Kidney (tissue), 13 donors: ENCODE measurements at regions not wholly inside any gene's neighbourhood (a gene's known extent, or its start where the extent isn't known, plus 50 kb on each side); places are given as distances from the start of the nearest gene placed in this dataset.

Experiments
- DNase-seq, 5 donors: peaks; one replicate each; pipeline ENCODE4 v3.0.0-alpha.2; 2013 to 2020
- FAIRE-seq: peaks from 2 replicates; lab custom pipeline; 2012; peaks lifted over from hg19 to GRCh38; lab: Jason Lieb, UNC
- H3K27ac ChIP-seq, 2 donors: one replicate each; pipeline ENCODE4 v1.7.0; 2013; ENCODE audit warnings: low read depth in 2 of 2, low read length in 2 of 2, inconsistent platforms in 1 of 2
- H3K27me3 ChIP-seq: one replicate; pipeline ENCODE4 v1.7.1; 2013; ENCODE audit warnings: low read length, inconsistent platforms; ENCODE audit not compliant: control insufficient read depth, insufficient read depth
- H3K36me3 ChIP-seq, 3 donors: one replicate each; pipeline versions ENCODE4 v1.7.0 to v1.7.1; 2013; ENCODE audit warnings: low read length in 3 of 3, control low read depth in 1 of 3, inconsistent platforms in 1 of 3; ENCODE audit not compliant: insufficient read depth in 3 of 3, control insufficient read depth in 2 of 3
- H3K4me1 ChIP-seq, 3 donors: one replicate each; pipeline versions ENCODE4 v1.7.0 to v1.7.1; 2013; ENCODE audit warnings: low read length in 3 of 3, inconsistent platforms in 1 of 3, low read depth in 1 of 3; ENCODE audit not compliant: control insufficient read depth in 2 of 3, insufficient read depth in 2 of 3
- H3K4me3 ChIP-seq, 3 donors: one replicate each; pipeline versions ENCODE4 v1.7.0 to v1.8.1; 2013; ENCODE audit warnings: low read length in 3 of 3, control low read depth in 1 of 3, inconsistent platforms in 1 of 3
- H3K9ac ChIP-seq, 3 donors: one replicate each; pipeline versions ENCODE4 v1.7.0 to v1.7.1; 2013; ENCODE audit warnings: low read length in 3 of 3, control low read depth in 1 of 3, inconsistent platforms in 1 of 3
- H3K9me3 ChIP-seq, 3 donors: one replicate each; pipeline versions ENCODE4 v1.7.0 to v1.7.1; 2013; ENCODE audit warnings: low read length in 3 of 3, control low read depth in 1 of 3, inconsistent platforms in 1 of 3; ENCODE audit not compliant: control insufficient read depth in 2 of 3, insufficient read depth in 1 of 3
- intact Hi-C: fragments of 100-400 bp; cut with DNase I; formaldehyde crosslinking; loops from one replicate; pipeline ENCODE4 v1.11.1; 2022
- TF ChIP-seq, protein P1 (sequence below): IDR thresholded peaks from 3 replicates; pipeline ENCODE4 v1.5.1; 2012; ENCODE audit warnings: mild to moderate bottlenecking, moderate library complexity, borderline replicate concordance; ENCODE audit not compliant: insufficient read depth; ENCODE audit errors: extremely low read depth
- donor health status: control.
- donor health status: control.
- donor health status: control.
- donor health status: control.
- donor health status: control.
- donor health status: DM: yes; HTN: yes; CAD: no.
- donor health status: Normal renal cell carcinoma (clear cell type).

DNA sequence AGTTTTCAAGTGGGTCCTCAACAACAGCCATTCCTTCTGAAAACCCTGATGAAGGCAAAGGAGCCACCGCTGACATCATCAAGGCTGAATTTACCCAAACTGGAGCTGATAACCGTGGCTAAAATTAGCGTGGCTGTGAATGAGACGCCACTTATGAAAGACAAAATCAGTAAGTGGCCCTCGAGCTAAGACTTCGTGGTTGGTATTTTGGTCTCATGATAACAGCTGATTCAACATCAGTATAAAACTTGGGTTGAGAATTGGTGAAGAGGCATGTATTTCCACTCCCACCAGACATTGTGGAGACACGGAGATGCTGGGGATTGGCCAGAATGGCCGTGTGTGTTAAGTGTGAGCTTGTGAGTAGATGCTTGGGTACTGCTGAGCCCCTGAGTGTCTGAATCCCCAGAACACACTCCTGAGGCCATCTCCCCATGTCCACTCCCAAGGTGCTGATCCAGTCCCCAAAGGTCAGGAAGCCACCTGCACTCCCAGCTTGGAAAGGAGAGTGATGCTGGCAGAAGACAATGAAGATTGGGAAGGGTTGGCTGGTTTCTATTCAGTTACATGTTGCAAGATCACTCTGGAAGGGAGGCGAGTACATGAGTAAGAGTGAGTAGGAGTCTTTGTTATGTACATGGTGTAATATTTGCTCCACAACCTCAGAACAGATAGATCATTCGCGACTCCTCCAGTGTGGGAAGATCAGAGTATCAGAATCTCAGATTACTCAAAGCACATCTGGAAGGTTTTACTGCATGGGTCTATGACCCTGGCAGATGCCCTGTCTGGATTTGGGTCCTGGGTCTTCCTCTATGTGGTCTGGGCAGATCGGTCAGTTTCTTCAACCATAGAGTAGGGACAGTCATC, 207.7 kb downstream of the HS3ST3A1 start:
- Histone ChIP-seq H3K9me3 (no peaks in the 10 kb centered on the region), H3K27ac (no peak overlapping the region), H3K36me3 (no peaks in the 10 kb centered on the region), H3K4me3 (no peak overlapping the region), H3K4me1 (no peaks in the 10 kb centered on the region), H3K27me3 (no peaks in the 10 kb centered on the region), H3K9ac (no peak overlapping the region)
- DNase-seq (peak in 1 of 5 donors; percentile 11), FAIRE-seq (no peak)
- TF ChIP-seq, protein P1, sequence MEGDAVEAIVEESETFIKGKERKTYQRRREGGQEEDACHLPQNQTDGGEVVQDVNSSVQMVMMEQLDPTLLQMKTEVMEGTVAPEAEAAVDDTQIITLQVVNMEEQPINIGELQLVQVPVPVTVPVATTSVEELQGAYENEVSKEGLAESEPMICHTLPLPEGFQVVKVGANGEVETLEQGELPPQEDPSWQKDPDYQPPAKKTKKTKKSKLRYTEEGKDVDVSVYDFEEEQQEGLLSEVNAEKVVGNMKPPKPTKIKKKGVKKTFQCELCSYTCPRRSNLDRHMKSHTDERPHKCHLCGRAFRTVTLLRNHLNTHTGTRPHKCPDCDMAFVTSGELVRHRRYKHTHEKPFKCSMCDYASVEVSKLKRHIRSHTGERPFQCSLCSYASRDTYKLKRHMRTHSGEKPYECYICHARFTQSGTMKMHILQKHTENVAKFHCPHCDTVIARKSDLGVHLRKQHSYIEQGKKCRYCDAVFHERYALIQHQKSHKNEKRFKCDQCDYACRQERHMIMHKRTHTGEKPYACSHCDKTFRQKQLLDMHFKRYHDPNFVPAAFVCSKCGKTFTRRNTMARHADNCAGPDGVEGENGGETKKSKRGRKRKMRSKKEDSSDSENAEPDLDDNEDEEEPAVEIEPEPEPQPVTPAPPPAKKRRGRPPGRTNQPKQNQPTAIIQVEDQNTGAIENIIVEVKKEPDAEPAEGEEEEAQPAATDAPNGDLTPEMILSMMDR, result no peak
- intact Hi-C loops, result no loop called here

DNA sequence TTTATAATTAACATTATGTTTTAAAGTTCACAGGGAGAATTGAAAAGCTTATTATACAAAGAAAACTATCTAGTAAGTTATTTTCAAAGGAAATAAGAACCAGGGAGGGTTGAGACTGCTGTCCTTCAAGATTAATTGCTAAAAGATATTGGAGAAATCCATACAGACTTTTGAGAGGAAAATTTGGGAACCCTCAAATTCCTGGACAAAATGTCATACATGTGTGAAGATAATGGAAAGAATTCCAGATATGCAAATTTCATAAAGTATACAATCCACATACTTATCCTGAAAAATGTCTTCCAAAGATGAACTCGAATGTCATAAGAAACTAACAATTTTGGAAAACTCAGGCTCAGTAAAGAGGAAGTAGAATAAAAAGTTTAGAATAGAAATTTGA, 213.8 kb downstream of the HS3ST3A1 start:
- Histone ChIP-seq H3K27ac (no peak overlapping the region), H3K27me3 (no peaks in the 10 kb centered on the region), H3K9ac (no peak overlapping the region), H3K9me3 (no peaks in the 10 kb centered on the region), H3K4me3 (no peak overlapping the region), H3K36me3 (no peaks in the 10 kb centered on the region), H3K4me1 (no peaks in the 10 kb centered on the region)
- no peak for DNase-seq
- TF ChIP-seq, protein P1, result no peak
- no peak for FAIRE-seq
- intact Hi-C loops, result no loop called here

DNA sequence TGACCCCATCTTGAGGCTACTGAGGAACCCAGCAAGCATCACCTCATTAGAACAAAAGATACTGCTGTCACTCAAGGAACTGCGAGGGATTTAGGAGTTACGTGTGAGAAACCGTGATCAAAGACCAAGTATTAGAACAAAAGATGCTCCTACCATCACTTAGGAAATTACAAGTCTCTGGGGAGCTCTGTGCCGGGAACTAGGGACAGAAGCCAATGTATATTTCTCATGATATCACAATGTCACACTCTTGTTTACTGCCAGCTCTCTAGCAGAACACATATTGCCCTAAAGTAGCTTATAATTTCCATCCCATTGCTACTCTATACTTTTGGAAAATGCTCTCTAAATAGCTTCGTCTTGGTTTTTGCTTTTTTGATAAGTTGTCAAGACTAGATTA, 214.5 kb downstream of the HS3ST3A1 start:
- no peak overlapping the region for H3K27ac ChIP-seq
- DNase-seq (no peak), FAIRE-seq (no peak)
- H3K27me3 ChIP-seq, result no peaks in the 10 kb centered on the region
- TF ChIP-seq, protein P1, result no peak
- H3K4me1 ChIP-seq, result no peaks in the 10 kb centered on the region
- intact Hi-C loops, result no loop called here
- H3K9me3 ChIP-seq, result no peaks in the 10 kb centered on the region
- no peak overlapping the region for H3K9ac ChIP-seq
- no peaks in the 10 kb centered on the region for H3K36me3 ChIP-seq
- H3K4me3 ChIP-seq, result no peak overlapping the region
